ENCODE measurements at regions not wholly inside any gene's neighbourhood (a gene's known extent, or its start where the extent isn't known, plus 50 kb on each side); places are given as distances from the start of the nearest gene placed in this dataset.

- Histone ChIP-seq H3K9me3 (ENCODE audit: control insufficient read depth in 2 of 2, insufficient read depth in 1 of 2, low read depth in 1 of 2, low read length in 1 of 2) (no peaks in the 10 kb centered on the region), H3K27me3 (ENCODE audit: control insufficient read depth in 1 of 2, insufficient read depth in 2 of 2, low read length in 2 of 2) (no peaks in the 10 kb centered on the region), H3K4me1 (ENCODE audit: control insufficient read depth in 2 of 2, insufficient read depth in 2 of 2, low read length in 1 of 2) (no peaks in the 10 kb centered on the region), H3K4me3 (ENCODE audit: low read depth in 1 of 2, low read length in 2 of 2) (no peak overlapping the region), H3K27ac (ENCODE audit: low read depth in 2 of 2, low read length in 1 of 2) (no peak overlapping the region), H3K36me3 (ENCODE audit: control insufficient read depth in 2 of 2, insufficient read depth in 2 of 2, low read length in 1 of 2) (no peaks in the 10 kb centered on the region)
- 79 to 84% methylated on average over 7 of the region's 7 CpGs for WGBS, 2 donors
Measured at GRCh38 chr10:56298941-56299340, 62.1 kb downstream of the ZWINT start.

DNA sequence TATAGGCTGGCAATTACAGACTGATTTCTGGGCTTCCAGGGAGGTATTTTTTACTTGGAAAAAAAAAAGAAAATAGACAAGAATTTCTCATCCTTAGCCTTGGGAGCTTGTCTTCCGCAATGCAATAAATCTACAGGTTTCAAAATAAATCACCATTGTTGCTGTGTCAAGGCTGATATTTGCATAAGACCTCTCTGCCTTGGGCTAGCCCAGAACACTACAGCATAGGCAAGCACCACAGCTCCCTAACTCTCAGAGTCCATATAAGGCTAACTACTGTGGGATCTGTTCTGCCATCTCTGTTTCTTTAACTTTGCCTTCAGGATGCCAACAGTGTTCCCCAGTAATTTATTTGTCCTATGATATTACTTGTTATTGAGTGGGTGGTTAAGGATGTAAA, 64.4 kb downstream of the ZWINT start:
- 90 to 96% methylated on average over 1 of the region's 1 CpG for WGBS, 2 donors
- Histone ChIP-seq H3K9me3 (ENCODE audit: control insufficient read depth in 2 of 2, insufficient read depth in 1 of 2, low read depth in 1 of 2, low read length in 1 of 2) (no peaks in the 10 kb centered on the region), H3K27me3 (ENCODE audit: control insufficient read depth in 1 of 2, insufficient read depth in 2 of 2, low read length in 2 of 2) (no peaks in the 10 kb centered on the region), H3K4me1 (ENCODE audit: control insufficient read depth in 2 of 2, insufficient read depth in 2 of 2, low read length in 1 of 2) (no peaks in the 10 kb centered on the region), H3K27ac (ENCODE audit: low read depth in 2 of 2, low read length in 1 of 2) (no peak overlapping the region), H3K36me3 (ENCODE audit: control insufficient read depth in 2 of 2, insufficient read depth in 2 of 2, low read length in 1 of 2) (no peaks in the 10 kb centered on the region), H3K4me3 (ENCODE audit: low read depth in 1 of 2, low read length in 2 of 2) (no peak overlapping the region)

DNA sequence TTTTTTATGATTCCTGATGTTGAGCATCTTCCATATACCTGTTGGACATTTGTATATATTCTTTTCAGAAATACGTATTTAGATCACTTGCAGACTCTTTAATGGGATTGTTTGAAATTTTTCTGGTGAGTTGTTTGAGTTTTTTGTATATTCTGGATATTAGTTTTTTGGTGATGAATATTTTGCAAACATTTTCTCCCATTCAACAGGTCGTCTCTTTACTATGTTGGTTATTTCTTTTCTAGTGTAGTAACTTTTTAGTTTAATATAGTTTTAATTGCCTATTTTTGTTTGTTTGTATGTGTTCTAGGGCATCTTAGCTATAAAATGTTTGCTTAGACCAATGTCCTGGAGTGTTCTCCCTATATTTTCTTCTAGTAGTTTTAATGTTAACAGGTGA, 72.7 kb downstream of the ZWINT start:
- H3K27me3 ChIP-seq (ENCODE audit: control insufficient read depth in 1 of 2, insufficient read depth in 2 of 2, low read length in 2 of 2): no peaks in the 10 kb centered on the region
- no peaks in the 10 kb centered on the region for H3K36me3 ChIP-seq (ENCODE audit: control insufficient read depth in 2 of 2, insufficient read depth in 2 of 2, low read length in 1 of 2)
- no peak overlapping the region for H3K4me3 ChIP-seq (ENCODE audit: low read depth in 1 of 2, low read length in 2 of 2)
- no peaks in the 10 kb centered on the region for H3K9me3 ChIP-seq (ENCODE audit: control insufficient read depth in 2 of 2, insufficient read depth in 1 of 2, low read depth in 1 of 2, low read length in 1 of 2)
- WGBS, 2 donors: 63% methylated on average over 2 of the region's 2 CpGs
- no peaks in the 10 kb centered on the region for H3K4me1 ChIP-seq (ENCODE audit: control insufficient read depth in 2 of 2, insufficient read depth in 2 of 2, low read length in 1 of 2)
- no peak overlapping the region for H3K27ac ChIP-seq (ENCODE audit: low read depth in 2 of 2, low read length in 1 of 2)

DNA sequence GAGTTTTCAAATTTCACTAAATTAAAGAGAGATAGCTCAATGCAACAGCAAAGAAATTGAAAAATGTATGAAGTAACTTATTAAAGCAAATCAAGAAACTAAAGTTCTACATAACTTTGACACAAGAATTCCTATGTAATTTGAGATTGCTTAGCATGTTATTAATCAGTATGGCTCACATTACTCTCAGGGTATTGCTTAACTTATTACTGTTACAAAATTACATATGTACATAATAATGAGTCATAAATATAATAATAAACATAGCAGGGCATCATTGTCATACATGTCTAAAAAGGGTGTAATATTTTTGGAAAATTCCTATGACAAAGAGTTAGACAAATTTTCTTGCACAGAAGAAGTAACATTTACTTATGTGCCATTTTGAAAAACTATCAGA, 75.0 kb downstream of the ZWINT start:
- Histone ChIP-seq H3K36me3 (ENCODE audit: control insufficient read depth in 2 of 2, insufficient read depth in 2 of 2, low read length in 1 of 2) (no peaks in the 10 kb centered on the region), H3K4me1 (ENCODE audit: control insufficient read depth in 2 of 2, insufficient read depth in 2 of 2, low read length in 1 of 2) (no peaks in the 10 kb centered on the region)

GRCh38 chr10:56279270-56279669, 81.8 kb downstream of the ZWINT start:
- no peaks in the 10 kb centered on the region for H3K36me3 ChIP-seq (ENCODE audit: control insufficient read depth in 2 of 2, insufficient read depth in 2 of 2, low read length in 1 of 2)
- H3K27me3 ChIP-seq (ENCODE audit: control insufficient read depth in 1 of 2, insufficient read depth in 2 of 2, low read length in 2 of 2): no peaks in the 10 kb centered on the region
- no peak overlapping the region for H3K27ac ChIP-seq (ENCODE audit: low read depth in 2 of 2, low read length in 1 of 2)
- no peaks in the 10 kb centered on the region for H3K9me3 ChIP-seq (ENCODE audit: control insufficient read depth in 2 of 2, insufficient read depth in 1 of 2, low read depth in 1 of 2, low read length in 1 of 2)
- no peaks in the 10 kb centered on the region for H3K4me1 ChIP-seq (ENCODE audit: control insufficient read depth in 2 of 2, insufficient read depth in 2 of 2, low read length in 1 of 2)
- H3K4me3 ChIP-seq (ENCODE audit: low read depth in 1 of 2, low read length in 2 of 2): no peak overlapping the region

More for the DNA sequence above, 75.0 kb downstream of the ZWINT start:
- no peaks in the 10 kb centered on the region for H3K9me3 ChIP-seq (ENCODE audit: control insufficient read depth in 2 of 2, insufficient read depth in 1 of 2, low read depth in 1 of 2, low read length in 1 of 2)
- H3K27ac ChIP-seq (ENCODE audit: low read depth in 2 of 2, low read length in 1 of 2): no peak overlapping the region
- no peaks in the 10 kb centered on the region for H3K27me3 ChIP-seq (ENCODE audit: control insufficient read depth in 1 of 2, insufficient read depth in 2 of 2, low read length in 2 of 2)
- no peak overlapping the region for H3K4me3 ChIP-seq (ENCODE audit: low read depth in 1 of 2, low read length in 2 of 2)

GRCh38 chr10:56269181-56269580, 91.9 kb downstream of the ZWINT start:
- H3K27ac ChIP-seq (ENCODE audit: low read depth in 2 of 2, low read length in 1 of 2): no peak overlapping the region
- H3K36me3 ChIP-seq (ENCODE audit: control insufficient read depth in 2 of 2, insufficient read depth in 2 of 2, low read length in 1 of 2): no peaks in the 10 kb centered on the region
- H3K4me3 ChIP-seq (ENCODE audit: low read depth in 1 of 2, low read length in 2 of 2): no peak overlapping the region
- H3K9me3 ChIP-seq (ENCODE audit: control insufficient read depth in 2 of 2, insufficient read depth in 1 of 2, low read depth in 1 of 2, low read length in 1 of 2): no peaks in the 10 kb centered on the region
- no peaks in the 10 kb centered on the region for H3K4me1 ChIP-seq (ENCODE audit: control insufficient read depth in 2 of 2, insufficient read depth in 2 of 2, low read length in 1 of 2)
- H3K27me3 ChIP-seq (ENCODE audit: control insufficient read depth in 1 of 2, insufficient read depth in 2 of 2, low read length in 2 of 2): no peaks in the 10 kb centered on the region
- 25 to 40% methylated on average over 1 of the region's 1 CpG for WGBS, 2 donors

- Histone ChIP-seq H3K36me3 (ENCODE audit: control insufficient read depth in 2 of 2, insufficient read depth in 2 of 2, low read length in 1 of 2) (no peaks in the 10 kb centered on the region), H3K9me3 (ENCODE audit: control insufficient read depth in 2 of 2, insufficient read depth in 1 of 2, low read depth in 1 of 2, low read length in 1 of 2) (no peaks in the 10 kb centered on the region), H3K27ac (ENCODE audit: low read depth in 2 of 2, low read length in 1 of 2) (no peak overlapping the region), H3K4me3 (ENCODE audit: low read depth in 1 of 2, low read length in 2 of 2) (no peak overlapping the region), H3K27me3 (ENCODE audit: control insufficient read depth in 1 of 2, insufficient read depth in 2 of 2, low read length in 2 of 2) (no peaks in the 10 kb centered on the region), H3K4me1 (ENCODE audit: control insufficient read depth in 2 of 2, insufficient read depth in 2 of 2, low read length in 1 of 2) (no peaks in the 10 kb centered on the region)
- WGBS, 2 donors: 90 to 96% methylated on average over 1 of the region's 1 CpG
Measured at GRCh38 chr10:56266120-56266519, 94.9 kb downstream of the ZWINT start.

- H3K27ac ChIP-seq (ENCODE audit: low read depth in 2 of 2, low read length in 1 of 2): no peak overlapping the region
- no peaks in the 10 kb centered on the region for H3K27me3 ChIP-seq (ENCODE audit: control insufficient read depth in 1 of 2, insufficient read depth in 2 of 2, low read length in 2 of 2)
- no peaks in the 10 kb centered on the region for H3K9me3 ChIP-seq (ENCODE audit: control insufficient read depth in 2 of 2, insufficient read depth in 1 of 2, low read depth in 1 of 2, low read length in 1 of 2)
- no peak overlapping the region for H3K4me3 ChIP-seq (ENCODE audit: low read depth in 1 of 2, low read length in 2 of 2)
- H3K36me3 ChIP-seq (ENCODE audit: control insufficient read depth in 2 of 2, insufficient read depth in 2 of 2, low read length in 1 of 2): no peaks in the 10 kb centered on the region
- H3K4me1 ChIP-seq (ENCODE audit: control insufficient read depth in 2 of 2, insufficient read depth in 2 of 2, low read length in 1 of 2): no peaks in the 10 kb centered on the region
Measured at GRCh38 chr10:56258991-56259390, 102.1 kb downstream of the ZWINT start.

- H3K36me3 ChIP-seq (ENCODE audit: control insufficient read depth in 2 of 2, insufficient read depth in 2 of 2, low read length in 1 of 2): no peaks in the 10 kb centered on the region
- no peaks in the 10 kb centered on the region for H3K9me3 ChIP-seq (ENCODE audit: control insufficient read depth in 2 of 2, insufficient read depth in 1 of 2, low read depth in 1 of 2, low read length in 1 of 2)
- H3K4me3 ChIP-seq (ENCODE audit: low read depth in 1 of 2, low read length in 2 of 2): no peak overlapping the region
- no peaks in the 10 kb centered on the region for H3K27me3 ChIP-seq (ENCODE audit: control insufficient read depth in 1 of 2, insufficient read depth in 2 of 2, low read length in 2 of 2)
- 53 to 55% methylated on average over 2 of the region's 2 CpGs for WGBS, 2 donors
- no peak overlapping the region for H3K27ac ChIP-seq (ENCODE audit: low read depth in 2 of 2, low read length in 1 of 2)
- no peaks in the 10 kb centered on the region for H3K4me1 ChIP-seq (ENCODE audit: control insufficient read depth in 2 of 2, insufficient read depth in 2 of 2, low read length in 1 of 2)
Measured at GRCh38 chr10:56258378-56258777, 102.7 kb downstream of the ZWINT start.

GRCh38 chr10:56255298-56255697, 105.8 kb downstream of the ZWINT start:
- WGBS, 2 donors: 82 to 83% methylated on average over 8 of the region's 8 CpGs
- Histone ChIP-seq H3K27me3 (ENCODE audit: control insufficient read depth in 1 of 2, insufficient read depth in 2 of 2, low read length in 2 of 2) (no peaks in the 10 kb centered on the region), H3K9me3 (ENCODE audit: control insufficient read depth in 2 of 2, insufficient read depth in 1 of 2, low read depth in 1 of 2, low read length in 1 of 2) (no peaks in the 10 kb centered on the region), H3K27ac (ENCODE audit: low read depth in 2 of 2, low read length in 1 of 2) (no peak overlapping the region), H3K4me3 (ENCODE audit: low read depth in 1 of 2, low read length in 2 of 2) (no peak overlapping the region), H3K4me1 (ENCODE audit: control insufficient read depth in 2 of 2, insufficient read depth in 2 of 2, low read length in 1 of 2) (no peaks in the 10 kb centered on the region), H3K36me3 (ENCODE audit: control insufficient read depth in 2 of 2, insufficient read depth in 2 of 2, low read length in 1 of 2) (no peaks in the 10 kb centered on the region)

Measured in esophagus (tissue), 2 donors.